ENCODE measurements at regions not wholly inside any gene's neighbourhood (a gene's known extent, or its start where the extent isn't known, plus 50 kb on each side); places are given as distances from the start of the nearest gene placed in this dataset.

GRCh38 chr2:120419955-120420354 lies 74.0 kb downstream of the INHBB start:
- TF ChIP-seq, protein P1, sequence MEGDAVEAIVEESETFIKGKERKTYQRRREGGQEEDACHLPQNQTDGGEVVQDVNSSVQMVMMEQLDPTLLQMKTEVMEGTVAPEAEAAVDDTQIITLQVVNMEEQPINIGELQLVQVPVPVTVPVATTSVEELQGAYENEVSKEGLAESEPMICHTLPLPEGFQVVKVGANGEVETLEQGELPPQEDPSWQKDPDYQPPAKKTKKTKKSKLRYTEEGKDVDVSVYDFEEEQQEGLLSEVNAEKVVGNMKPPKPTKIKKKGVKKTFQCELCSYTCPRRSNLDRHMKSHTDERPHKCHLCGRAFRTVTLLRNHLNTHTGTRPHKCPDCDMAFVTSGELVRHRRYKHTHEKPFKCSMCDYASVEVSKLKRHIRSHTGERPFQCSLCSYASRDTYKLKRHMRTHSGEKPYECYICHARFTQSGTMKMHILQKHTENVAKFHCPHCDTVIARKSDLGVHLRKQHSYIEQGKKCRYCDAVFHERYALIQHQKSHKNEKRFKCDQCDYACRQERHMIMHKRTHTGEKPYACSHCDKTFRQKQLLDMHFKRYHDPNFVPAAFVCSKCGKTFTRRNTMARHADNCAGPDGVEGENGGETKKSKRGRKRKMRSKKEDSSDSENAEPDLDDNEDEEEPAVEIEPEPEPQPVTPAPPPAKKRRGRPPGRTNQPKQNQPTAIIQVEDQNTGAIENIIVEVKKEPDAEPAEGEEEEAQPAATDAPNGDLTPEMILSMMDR (IDR thresholded peaks at IDR 0.05; ENCODE audit: low read depth, low read length, poor library complexity, severe bottlenecking), result no peak
- TF ChIP-seq EZH2phosphoT487 (IDR thresholded peaks at IDR 0.05; ENCODE audit: borderline replicate concordance, low read length), result no peak
